SK-N-SH (cell line): ENCODE measurements at regions not wholly inside any gene's neighbourhood (a gene's known extent, or its start where the extent isn't known, plus 50 kb on each side); places are given as distances from the start of the nearest gene placed in this dataset.

Source experiments
- CTCF ChIA-PET: fragments of 300-600, 350-600 bp; formaldehyde crosslinking; extraction: SDS; loops from one replicate; lab custom pipeline; 2021; lab: Yijun Ruan, JAX
- POLR2A ChIA-PET: fragments of 350-600 bp; sonication (Branson Sonifier 250); formaldehyde crosslinking; extraction: SDS; loops from one replicate; lab custom pipeline; 2020; ENCODE audit warnings: antibody characterized with exemption, inconsistent platforms; lab: Yijun Ruan, JAX
- DNase-seq: peaks from one replicate; pipeline ENCODE4 v3.0.0; 2012
- H2AFZ ChIP-seq: fragments of 200-600 bp; sonication (generic); 2 replicates; pipeline ENCODE4 v1.8.1; 2016; ENCODE audit warnings: antibody characterized with exemption, mild to moderate bottlenecking, low read depth
- H3F3A ChIP-seq: fragments of 200-600 bp; sonication (generic); replicated peaks from 2 replicates; pipeline ENCODE3; 2016; ENCODE audit warnings: antibody characterized with exemption, mild to moderate bottlenecking; ENCODE audit not compliant: insufficient read depth
- H3K27ac ChIP-seq, 2 experiments: fragments of 200-500 bp in 1 of 2; fragments of 200-600 bp in 1 of 2; sonication (Bioruptor generic) in 1 of 2; sonication (generic), shearing (Covaris generic) in 1 of 2; 2 replicates each; pipeline versions ENCODE4 v1.5.1 to v1.6.1; 2014 to 2016; ENCODE audit warnings: low read depth in 2 of 2, inconsistent platforms in 1 of 2, low read length in 1 of 2, mild to moderate bottlenecking in 1 of 2, mixed read lengths in 1 of 2
- H3K27me3 ChIP-seq: fragments of 200-600 bp; sonication (generic), shearing (Covaris generic); 2 replicates; pipeline ENCODE4 v1.6.1; 2016; ENCODE audit warnings: mixed run types; ENCODE audit not compliant: insufficient read depth
- H3K36me3 ChIP-seq, 2 experiments: fragments of 200-500 bp in 1 of 2; fragments of 200-600 bp in 1 of 2; sonication (Bioruptor generic) in 1 of 2; sonication (generic) in 1 of 2; replicated peaks in 1 of 2; 2 replicates each; pipeline versions ENCODE3 to v1.5.1; 2014 to 2016; ENCODE audit warnings: low read length in 1 of 2, mild to moderate bottlenecking in 1 of 2; ENCODE audit not compliant: insufficient read depth in 2 of 2, control insufficient read depth in 1 of 2
- H3K4me1 ChIP-seq, 2 experiments: fragments of 200-500 bp in 1 of 2; fragments of 200-600 bp in 1 of 2; sonication (Bioruptor generic) in 1 of 2; sonication (generic), shearing (Covaris generic) in 1 of 2; 2 replicates each; pipeline versions ENCODE4 v1.5.1 to v1.6.1; 2014 to 2016; ENCODE audit warnings: low read depth in 1 of 2, low read length in 1 of 2, mixed run types in 1 of 2; ENCODE audit not compliant: insufficient read depth in 2 of 2, control insufficient read depth in 1 of 2
- H3K4me2 ChIP-seq: fragments of 200-600 bp; sonication (generic), shearing (Covaris generic); 2 replicates; pipeline ENCODE4 v1.6.1; 2017; ENCODE audit warnings: mixed run types
- H3K4me3 ChIP-seq, 2 experiments: fragments of 200-500 bp in 1 of 2; fragments of 200-600 bp in 1 of 2; sonication (Bioruptor generic) in 1 of 2; sonication (generic), shearing (Covaris generic) in 1 of 2; 2 replicates each; pipeline versions ENCODE4 v1.5.1 to v1.8.1; 2014 to 2016; ENCODE audit warnings: low read depth in 2 of 2, inconsistent platforms in 1 of 2, low read length in 1 of 2, mild to moderate bottlenecking in 1 of 2, mixed read lengths in 1 of 2, moderate library complexity in 1 of 2
- H3K79me2 ChIP-seq: fragments of 200-600 bp; sonication (generic); 2 replicates; pipeline ENCODE4 v1.8.1; 2017; ENCODE audit warnings: mild to moderate bottlenecking; ENCODE audit not compliant: insufficient read depth
- H3K9ac ChIP-seq: fragments of 200-600 bp; sonication (generic); 2 replicates; pipeline ENCODE4 v1.6.1; 2017; ENCODE audit warnings: mixed run types
- H3K9me2 ChIP-seq: fragments of 200-600 bp; sonication (generic); 2 replicates; pipeline ENCODE4 v1.6.1; 2017; ENCODE audit warnings: mixed run types
- H3K9me3 ChIP-seq: fragments of 200-600 bp; sonication (generic); 2 replicates; pipeline ENCODE4 v1.6.1; 2017; ENCODE audit warnings: mixed run types, mild to moderate bottlenecking, moderate library complexity
- H4K20me1 ChIP-seq: fragments of 200-600 bp; sonication (generic); 2 replicates; pipeline ENCODE4 v1.6.1; 2017; ENCODE audit warnings: mild to moderate bottlenecking, mixed run types; ENCODE audit not compliant: insufficient read depth
- NFIC ChIP-seq: IDR thresholded peaks from 2 replicates; pipeline ENCODE4 v1.4.0; 2012; ENCODE audit warnings: borderline replicate concordance
- RFX5 ChIP-seq: IDR thresholded peaks from 2 replicates; pipeline ENCODE4 v1.6.1; 2012; ENCODE audit warnings: mild to moderate bottlenecking, improper control_type of control experiment, low read length
- RXRA ChIP-seq: IDR thresholded peaks from 2 replicates; pipeline ENCODE4 v1.4.0; 2012; ENCODE audit warnings: low read depth, mild to moderate bottlenecking, borderline replicate concordance
- SIN3A ChIP-seq: IDR thresholded peaks from 2 replicates; pipeline ENCODE4 v1.6.1; 2012; ENCODE audit warnings: low read depth, mild to moderate bottlenecking, low read length, moderate library complexity, borderline replicate concordance
- TCF12 ChIP-seq: IDR thresholded peaks from 2 replicates; pipeline ENCODE4 v1.4.0; 2012
- YY1 ChIP-seq: IDR thresholded peaks from 2 replicates; pipeline ENCODE4 v1.4.0; 2012; ENCODE audit warnings: low read depth, mild to moderate bottlenecking
- WGBS: methylation state at CpG from one replicate; pipeline ENCODE4 v1.1.6; 2017; ENCODE audit warnings: low lambda C conversion rate; 5-methylcytosine and 5-hydroxymethylcytosine counted together
- TF ChIP-seq, protein P1 (sequence below): IDR thresholded peaks from 2 replicates; pipeline ENCODE4 v1.6.1; 2012; ENCODE audit warnings: mild to moderate bottlenecking, low read depth, low read length, moderate library complexity
- TF ChIP-seq, protein P2 (sequence below): IDR thresholded peaks from 2 replicates; pipeline ENCODE4 v1.4.0; 2012; ENCODE audit warnings: low read depth, borderline replicate concordance
- TF ChIP-seq, protein P3 (sequence below): fragments of 150-350 bp; IDR thresholded peaks from 2 replicates; pipeline ENCODE4 v1.6.1; 2017; ENCODE audit warnings: antibody characterized with exemption, low read length, low read depth, borderline replicate concordance
- TF ChIP-seq, protein P4 (sequence below): IDR thresholded peaks from 2 replicates; pipeline ENCODE4 v1.4.0; 2012; ENCODE audit warnings: low read depth, borderline replicate concordance
- TF ChIP-seq, protein P5 (sequence below): IDR thresholded peaks from 2 replicates; pipeline ENCODE4; 2012

DNA sequence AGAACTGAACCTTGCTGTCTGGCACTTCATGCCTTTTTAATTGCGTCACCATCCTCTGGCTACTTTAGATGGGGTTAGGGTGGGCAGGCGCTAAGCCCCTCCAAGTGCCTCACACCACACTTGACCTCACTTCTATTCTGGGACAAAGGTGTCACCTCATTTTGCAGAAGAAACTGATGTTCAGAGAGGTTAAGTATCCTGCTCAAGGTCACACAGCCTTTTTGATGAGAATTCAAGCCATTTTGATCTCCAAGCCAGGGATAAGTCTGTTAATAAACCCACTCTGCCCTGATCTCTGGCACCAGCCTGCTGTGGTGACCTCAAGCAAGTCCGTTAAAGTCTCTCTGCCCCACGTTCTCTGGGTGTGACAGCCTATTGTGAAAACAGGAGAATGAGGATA lies 58.8 kb upstream of the PRR23C start:
- no peaks in the 10 kb centered on the region for H3K79me2 ChIP-seq
- no peak overlapping the region for H3K9ac ChIP-seq
- POLR2A ChIA-PET = no interaction called here
- H3K9me2 ChIP-seq = no peaks in the 10 kb centered on the region
- no peak overlapping the region for H3K4me3 ChIP-seq
- no peak for DNase-seq
- no peaks in the 10 kb centered on the region; the same call in 1 of the 2 replicates for H3K9me3 ChIP-seq
- TF ChIP-seq, protein P1, sequence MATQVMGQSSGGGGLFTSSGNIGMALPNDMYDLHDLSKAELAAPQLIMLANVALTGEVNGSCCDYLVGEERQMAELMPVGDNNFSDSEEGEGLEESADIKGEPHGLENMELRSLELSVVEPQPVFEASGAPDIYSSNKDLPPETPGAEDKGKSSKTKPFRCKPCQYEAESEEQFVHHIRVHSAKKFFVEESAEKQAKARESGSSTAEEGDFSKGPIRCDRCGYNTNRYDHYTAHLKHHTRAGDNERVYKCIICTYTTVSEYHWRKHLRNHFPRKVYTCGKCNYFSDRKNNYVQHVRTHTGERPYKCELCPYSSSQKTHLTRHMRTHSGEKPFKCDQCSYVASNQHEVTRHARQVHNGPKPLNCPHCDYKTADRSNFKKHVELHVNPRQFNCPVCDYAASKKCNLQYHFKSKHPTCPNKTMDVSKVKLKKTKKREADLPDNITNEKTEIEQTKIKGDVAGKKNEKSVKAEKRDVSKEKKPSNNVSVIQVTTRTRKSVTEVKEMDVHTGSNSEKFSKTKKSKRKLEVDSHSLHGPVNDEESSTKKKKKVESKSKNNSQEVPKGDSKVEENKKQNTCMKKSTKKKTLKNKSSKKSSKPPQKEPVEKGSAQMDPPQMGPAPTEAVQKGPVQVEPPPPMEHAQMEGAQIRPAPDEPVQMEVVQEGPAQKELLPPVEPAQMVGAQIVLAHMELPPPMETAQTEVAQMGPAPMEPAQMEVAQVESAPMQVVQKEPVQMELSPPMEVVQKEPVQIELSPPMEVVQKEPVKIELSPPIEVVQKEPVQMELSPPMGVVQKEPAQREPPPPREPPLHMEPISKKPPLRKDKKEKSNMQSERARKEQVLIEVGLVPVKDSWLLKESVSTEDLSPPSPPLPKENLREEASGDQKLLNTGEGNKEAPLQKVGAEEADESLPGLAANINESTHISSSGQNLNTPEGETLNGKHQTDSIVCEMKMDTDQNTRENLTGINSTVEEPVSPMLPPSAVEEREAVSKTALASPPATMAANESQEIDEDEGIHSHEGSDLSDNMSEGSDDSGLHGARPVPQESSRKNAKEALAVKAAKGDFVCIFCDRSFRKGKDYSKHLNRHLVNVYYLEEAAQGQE = no peak
- TF ChIP-seq RFX5 = no peak
- TF ChIP-seq, protein P2, sequence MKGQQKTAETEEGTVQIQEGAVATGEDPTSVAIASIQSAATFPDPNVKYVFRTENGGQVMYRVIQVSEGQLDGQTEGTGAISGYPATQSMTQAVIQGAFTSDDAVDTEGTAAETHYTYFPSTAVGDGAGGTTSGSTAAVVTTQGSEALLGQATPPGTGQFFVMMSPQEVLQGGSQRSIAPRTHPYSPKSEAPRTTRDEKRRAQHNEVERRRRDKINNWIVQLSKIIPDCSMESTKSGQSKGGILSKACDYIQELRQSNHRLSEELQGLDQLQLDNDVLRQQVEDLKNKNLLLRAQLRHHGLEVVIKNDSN = no peak
- TF ChIP-seq YY1 = no peak
- no peak for TF ChIP-seq NFIC
- TF ChIP-seq TCF12 = no peak
- TF ChIP-seq, protein P3, sequence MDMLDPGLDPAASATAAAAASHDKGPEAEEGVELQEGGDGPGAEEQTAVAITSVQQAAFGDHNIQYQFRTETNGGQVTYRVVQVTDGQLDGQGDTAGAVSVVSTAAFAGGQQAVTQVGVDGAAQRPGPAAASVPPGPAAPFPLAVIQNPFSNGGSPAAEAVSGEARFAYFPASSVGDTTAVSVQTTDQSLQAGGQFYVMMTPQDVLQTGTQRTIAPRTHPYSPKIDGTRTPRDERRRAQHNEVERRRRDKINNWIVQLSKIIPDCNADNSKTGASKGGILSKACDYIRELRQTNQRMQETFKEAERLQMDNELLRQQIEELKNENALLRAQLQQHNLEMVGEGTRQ = no peak
- TF ChIP-seq, protein P4, sequence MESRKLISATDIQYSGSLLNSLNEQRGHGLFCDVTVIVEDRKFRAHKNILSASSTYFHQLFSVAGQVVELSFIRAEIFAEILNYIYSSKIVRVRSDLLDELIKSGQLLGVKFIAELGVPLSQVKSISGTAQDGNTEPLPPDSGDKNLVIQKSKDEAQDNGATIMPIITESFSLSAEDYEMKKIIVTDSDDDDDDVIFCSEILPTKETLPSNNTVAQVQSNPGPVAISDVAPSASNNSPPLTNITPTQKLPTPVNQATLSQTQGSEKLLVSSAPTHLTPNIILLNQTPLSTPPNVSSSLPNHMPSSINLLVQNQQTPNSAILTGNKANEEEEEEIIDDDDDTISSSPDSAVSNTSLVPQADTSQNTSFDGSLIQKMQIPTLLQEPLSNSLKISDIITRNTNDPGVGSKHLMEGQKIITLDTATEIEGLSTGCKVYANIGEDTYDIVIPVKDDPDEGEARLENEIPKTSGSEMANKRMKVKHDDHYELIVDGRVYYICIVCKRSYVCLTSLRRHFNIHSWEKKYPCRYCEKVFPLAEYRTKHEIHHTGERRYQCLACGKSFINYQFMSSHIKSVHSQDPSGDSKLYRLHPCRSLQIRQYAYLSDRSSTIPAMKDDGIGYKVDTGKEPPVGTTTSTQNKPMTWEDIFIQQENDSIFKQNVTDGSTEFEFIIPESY = no peak
- TF ChIP-seq RXRA = no peak
- no peak for TF ChIP-seq SIN3A
- TF ChIP-seq, protein P5, sequence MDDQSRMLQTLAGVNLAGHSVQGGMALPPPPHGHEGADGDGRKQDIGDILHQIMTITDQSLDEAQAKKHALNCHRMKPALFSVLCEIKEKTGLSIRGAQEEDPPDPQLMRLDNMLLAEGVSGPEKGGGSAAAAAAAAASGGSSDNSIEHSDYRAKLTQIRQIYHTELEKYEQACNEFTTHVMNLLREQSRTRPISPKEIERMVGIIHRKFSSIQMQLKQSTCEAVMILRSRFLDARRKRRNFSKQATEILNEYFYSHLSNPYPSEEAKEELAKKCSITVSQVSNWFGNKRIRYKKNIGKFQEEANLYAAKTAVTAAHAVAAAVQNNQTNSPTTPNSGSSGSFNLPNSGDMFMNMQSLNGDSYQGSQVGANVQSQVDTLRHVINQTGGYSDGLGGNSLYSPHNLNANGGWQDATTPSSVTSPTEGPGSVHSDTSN = no peak
- no peaks in the 10 kb centered on the region for H3F3A ChIP-seq
- no peak overlapping the region for H3K27ac ChIP-seq
- no peaks in the 10 kb centered on the region for H4K20me1 ChIP-seq
- CTCF ChIA-PET = interaction anchor here (1.1 to 3.0 kb wide), 2 partner anchors 9 to 226 kb away, joined by 4 to 21 read pairs; no protein-coding TSS in a partner anchor
- WGBS = 27% methylated on average over 4 of the region's 4 CpGs
- no peaks in the 10 kb centered on the region for H3K4me1 ChIP-seq
- H3K4me2 ChIP-seq = no peak overlapping the region
- H3K36me3 ChIP-seq = no peaks in the 10 kb centered on the region
- no peak overlapping the region for H2AFZ ChIP-seq
- H3K27me3 ChIP-seq = no peaks in the 10 kb centered on the region; the same call in 1 of the 2 replicates
